ENCODE measurements at regions not wholly inside any gene's neighbourhood (a gene's known extent, or its start where the extent isn't known, plus 50 kb on each side); places are given as distances from the start of the nearest gene placed in this dataset.

DNA sequence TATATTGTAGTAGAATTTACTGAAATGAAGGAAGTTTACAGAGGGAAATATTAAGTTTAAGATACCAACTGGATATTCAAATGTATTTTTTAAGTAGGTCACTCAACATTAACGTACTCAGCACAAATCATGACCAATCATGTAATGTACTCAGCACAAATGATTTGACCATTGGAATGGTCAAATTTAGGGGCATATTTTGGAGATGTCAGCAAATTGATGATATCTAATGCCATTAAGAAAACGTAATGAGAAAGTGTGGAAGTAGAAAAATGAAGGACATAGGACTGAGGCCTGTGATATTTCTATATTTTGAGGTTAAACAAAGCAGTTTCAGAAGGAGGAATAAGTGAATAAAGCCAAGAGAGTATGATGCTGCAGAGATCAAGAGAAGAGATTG lies 334.8 kb downstream of the KIF2B start:
- no peak overlapping the region for H2AK5ac ChIP-seq (ENCODE audit: low read depth, low read length)
- no peak overlapping the region for H2BK5ac ChIP-seq (ENCODE audit: low read depth, low read length, poor library complexity, severe bottlenecking)
- BruUV-seq (replicated peaks) = no TSS peak
- no peak overlapping the region for H3K14ac ChIP-seq (replicated peaks; ENCODE audit: low read depth, low read length)
- in situ Hi-C loops (cut with MboI; ENCODE audit: low sequenced_read_pairs) (no loop called here), dilution Hi-C loops (cut with HindIII; ENCODE audit: low sequenced_read_pairs, unreplicated experiment) (no loop called here), intact Hi-C loops (cut with micrococcal nuclease) (no loop called here)
- DNase-seq = no peak
- H3K4ac ChIP-seq (ENCODE audit: low read depth, low read length) = no peak overlapping the region
- no peak overlapping the region for H4K8ac ChIP-seq (ENCODE audit: low read depth in 2 of 2, low read length in 2 of 2)
- no peak overlapping the region for H3K23ac ChIP-seq (ENCODE audit: low read depth, low read length)
- no peaks in the 10 kb centered on the region for H3K79me1 ChIP-seq (ENCODE audit: low read depth in 1 of 2, low read length in 2 of 2)
- H3K9me3 ChIP-seq (ENCODE audit: control insufficient read depth, insufficient read depth, low read length) = peaks cover 4% of the 10 kb centered on the region; the same call in 1 of the 2 replicates
- no peak overlapping the region for H2BK120ac ChIP-seq (ENCODE audit: low read depth, low read length)
- TF ChIP-seq, protein P1, sequence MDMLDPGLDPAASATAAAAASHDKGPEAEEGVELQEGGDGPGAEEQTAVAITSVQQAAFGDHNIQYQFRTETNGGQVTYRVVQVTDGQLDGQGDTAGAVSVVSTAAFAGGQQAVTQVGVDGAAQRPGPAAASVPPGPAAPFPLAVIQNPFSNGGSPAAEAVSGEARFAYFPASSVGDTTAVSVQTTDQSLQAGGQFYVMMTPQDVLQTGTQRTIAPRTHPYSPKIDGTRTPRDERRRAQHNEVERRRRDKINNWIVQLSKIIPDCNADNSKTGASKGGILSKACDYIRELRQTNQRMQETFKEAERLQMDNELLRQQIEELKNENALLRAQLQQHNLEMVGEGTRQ (IDR thresholded peaks at IDR 0.05; ENCODE audit: low read depth, low read length) = no peak
- TF ChIP-seq MAFK (IDR thresholded peaks at IDR 0.05; ENCODE audit: low read depth, low read length) = 0 out of 2 replicates have a peak, but pooled peaks have one; percentile 16
- H3K18ac ChIP-seq (ENCODE audit: low read depth, low read length) = no peak overlapping the region
- ChIA-PET POLR2A (ENCODE audit: unreplicated experiment) (no interaction called here), CTCF (no interaction called here)
- no peak overlapping the region for H3K9ac ChIP-seq (ENCODE audit: low read depth, low read length)
- no peaks in the 10 kb centered on the region for H4K20me1 ChIP-seq (ENCODE audit: insufficient read depth, low read length)
- H3K56ac ChIP-seq (ENCODE audit: extremely low read depth, insufficient read depth, low read length) = no peak overlapping the region
- H3K36me3 ChIP-seq (ENCODE audit: control insufficient read depth, insufficient read depth, low read length) = no peaks in the 10 kb centered on the region
- 0% methylated on average over 1 of the region's 2 CpGs; no CpG with 5 or more reads in 1 of the 2 experiments for WGBS, 2 experiments (ENCODE audit: extremely low coverage in 2 of 2, insufficient read length in 1 of 2)
- no peak overlapping the region for H2BK15ac ChIP-seq (ENCODE audit: low read depth, low read length)
- no peak overlapping the region for H3K4me2 ChIP-seq (ENCODE audit: low read depth, low read length)
- H2AK9ac ChIP-seq (replicated peaks; ENCODE audit: low read depth, low read length, poor library complexity) = no peak overlapping the region
- H4K91ac ChIP-seq (ENCODE audit: insufficient read depth, low read depth, low read length) = no peak overlapping the region
- H3K27me3 ChIP-seq (ENCODE audit: control insufficient read depth, insufficient read depth, low read length) = no peaks in the 10 kb centered on the region
- no peaks in the 10 kb centered on the region for H3K4me1 ChIP-seq (ENCODE audit: control insufficient read depth, insufficient read depth, low read length)
- H3K4me3 ChIP-seq (ENCODE audit: insufficient read depth, low read depth, low read length) = no peak overlapping the region
- no peak overlapping the region for H3K27ac ChIP-seq (ENCODE audit: insufficient read depth, low read length)
- H2AFZ ChIP-seq (replicated peaks; ENCODE audit: low read length, poor library complexity) = no peak overlapping the region
- H2BK20ac ChIP-seq (ENCODE audit: low read depth, low read length) = no peak overlapping the region
- no peak for ATAC-seq (ENCODE audit: low read depth)
- H3K9me1 ChIP-seq (ENCODE audit: insufficient read depth, low read length) = no peaks in the 10 kb centered on the region
- no peak overlapping the region for H4K5ac ChIP-seq (ENCODE audit: low read depth, low read length)

Data from IMR-90 (cell line).